K562 (cell line): ENCODE measurements at regions not wholly inside any gene's neighbourhood (a gene's known extent, or its start where the extent isn't known, plus 50 kb on each side); places are given as distances from the start of the nearest gene placed in this dataset.

ENCODE experiments used
- ATAC-seq: fragments of 200-7000 bp; cut with Tn5 transposase; 3 replicates; pipeline ENCODE4 v1.9.1; 2020; ENCODE audit warnings: moderate library complexity
- BruUV-seq: library from RNA; stranded (reverse); fragments of 400-500 nt; replicated peaks from 2 replicates; lab custom pipeline; 2021; lab: Mats Ljungman, UMichigan
- CTCF ChIA-PET: fragments of 300-600 bp; formaldehyde crosslinking; extraction: SDS; loops from one replicate; lab custom pipeline; 2021; ENCODE audit warnings: low intra/inter-chr PET ratio; lab: Yijun Ruan, JAX
- POLR2A ChIA-PET: fragments of 300-600, 350-650 bp; sonication (Branson Sonifier 250); formaldehyde crosslinking; extraction: SDS; loops from one replicate; lab custom pipeline; 2021; ENCODE audit warnings: antibody characterized with exemption, inconsistent platforms; lab: Yijun Ruan, JAX
- DNase-seq, 4 experiments: peaks; one replicate each; pipeline versions ENCODE4 v3.0.0 to v3.0.0-alpha.2; 2011 to 2018; ENCODE audit warnings: low spot score in 3 of 4, mixed read lengths in 3 of 4; ENCODE audit errors: extremely low read depth in 1 of 4
- FAIRE-seq: peaks from 2 replicates; lab custom pipeline; 2011; peaks lifted over from hg19 to GRCh38; lab: Jason Lieb, UNC
- H2AFZ ChIP-seq: 2 replicates; pipeline ENCODE4 v1.6.0; 2011; ENCODE audit warnings: low read depth, low read length, control low read depth, inconsistent platforms
- H3K27ac ChIP-seq: fragments of 200-600 bp; 3 replicates; pipeline ENCODE4 v1.8.0; 2011; ENCODE audit warnings: low read depth, mild to moderate bottlenecking, control low read depth, inconsistent platforms, low read length, moderate library complexity, mixed read lengths; ENCODE audit errors: extremely low read depth
- H3K27me3 ChIP-seq, 2 experiments: fragments of 300-600 bp in 1 of 2; 2 replicates in 1 of 2; 3 replicates in 1 of 2; pipeline versions ENCODE4 v1.6.0 to v1.8.0; 2011; ENCODE audit warnings: inconsistent platforms in 2 of 2, low read length in 2 of 2, mild to moderate bottlenecking in 1 of 2, mixed read lengths in 1 of 2, moderate library complexity in 1 of 2; ENCODE audit not compliant: control insufficient read depth in 2 of 2, insufficient read depth in 2 of 2
- H3K36me3 ChIP-seq: fragments of 300-600 bp; 3 replicates; pipeline ENCODE4 v1.8.0; 2011; ENCODE audit warnings: mild to moderate bottlenecking, low read length, inconsistent platforms; ENCODE audit not compliant: control insufficient read depth, insufficient read depth
- H3K4me1 ChIP-seq, 2 experiments: fragments of 200-600 bp in 1 of 2; replicated peaks in 1 of 2; 2 replicates in 1 of 2; 3 replicates in 1 of 2; pipeline versions ENCODE4 v1.5.1 to v1.8.0; 2011; ENCODE audit warnings: inconsistent platforms in 2 of 2, low read length in 2 of 2, mild to moderate bottlenecking in 1 of 2, mixed read lengths in 1 of 2, moderate library complexity in 1 of 2; ENCODE audit not compliant: control insufficient read depth in 2 of 2, insufficient read depth in 2 of 2
- H3K4me2 ChIP-seq: 2 replicates; pipeline ENCODE4 v1.6.1; 2011; ENCODE audit warnings: low read length, control low read depth, inconsistent platforms, mixed read lengths; ENCODE audit not compliant: insufficient read depth
- H3K4me3 ChIP-seq: fragments of 200-600 bp; sonication (generic), shearing (Covaris generic); 2 replicates; pipeline ENCODE4 v1.5.1; 2016; ENCODE audit warnings: control low read depth, inconsistent platforms
- H3K79me2 ChIP-seq: fragments of 200-600 bp; 3 replicates; pipeline ENCODE4 v1.8.0; 2011; ENCODE audit warnings: low read length, inconsistent platforms; ENCODE audit not compliant: control insufficient read depth, insufficient read depth
- H3K9ac ChIP-seq, 2 experiments: 2 replicates each; pipeline versions ENCODE4 v1.6.0 to v1.6.1; 2011; ENCODE audit warnings: low read depth in 2 of 2, low read length in 2 of 2, control low read depth in 1 of 2, inconsistent platforms in 1 of 2, mild to moderate bottlenecking in 1 of 2, mixed read lengths in 1 of 2; ENCODE audit not compliant: insufficient read depth in 1 of 2
- H3K9me1 ChIP-seq: one replicate; pipeline ENCODE4 v1.6.0; 2011; ENCODE audit warnings: inconsistent platforms, mild to moderate bottlenecking, low read length, moderate library complexity; ENCODE audit not compliant: control insufficient read depth, insufficient read depth
- H3K9me3 ChIP-seq: replicated peaks from 2 replicates; pipeline ENCODE4 v1.5.1; 2011; ENCODE audit warnings: low read depth, low read length, inconsistent platforms; ENCODE audit not compliant: control insufficient read depth, insufficient read depth
- H4K20me1 ChIP-seq: replicated peaks from 2 replicates; pipeline ENCODE4 v1.6.1; 2011; ENCODE audit warnings: low read length, inconsistent platforms, mixed read lengths; ENCODE audit not compliant: control insufficient read depth, insufficient read depth
- AFF1 ChIP-seq, 2 experiments: fragments of 450-650 bp; IDR thresholded peaks; 2 replicates each; pipeline ENCODE4 v1.6.1; 2018; ENCODE audit warnings: mild to moderate bottlenecking in 2 of 2, low read depth in 1 of 2; ENCODE audit not compliant: partially characterized antibody in 2 of 2
- ATF2 ChIP-seq: sonication (generic); formaldehyde crosslinking; IDR thresholded peaks from 2 replicates; pipeline ENCODE4 v1.8.1; 2022; ENCODE audit warnings: missing genetic modification reagents
- BCL6 ChIP-seq: fragments of 250-450 bp; sonication (Bioruptor Pico); IDR thresholded peaks from 2 replicates; pipeline ENCODE4 v1.4.0; 2020
- BRF2 ChIP-seq: IDR thresholded peaks from 3 replicates; pipeline ENCODE4 v1.6.1; 2011; ENCODE audit warnings: borderline replicate concordance, mild to moderate bottlenecking; ENCODE audit not compliant: insufficient read length, insufficient read depth
- CAMTA2 ChIP-seq: fragments of 250-450 bp; sonication (Bioruptor Pico); conservative IDR thresholded peaks from 2 replicates; pipeline ENCODE4 v1.5.1; 2022
- CCAR2 ChIP-seq: fragments of 200-400 bp; formaldehyde crosslinking; IDR thresholded peaks from 2 replicates; pipeline ENCODE4 v1.6.1; 2017; ENCODE audit warnings: mild to moderate bottlenecking, low read depth, low read length
- EP400 ChIP-seq: fragments of 450-650 bp; IDR thresholded peaks from 2 replicates; pipeline ENCODE4 v1.6.1; 2017; ENCODE audit warnings: antibody characterized with exemption, mild to moderate bottlenecking, moderate library complexity
- IRF2 ChIP-seq: sonication (generic); formaldehyde crosslinking; IDR thresholded peaks from 2 replicates; pipeline ENCODE4 v1.8.1; 2022; ENCODE audit warnings: mild to moderate bottlenecking, missing genetic modification reagents
- KDM2B ChIP-seq: fragments of 250-450 bp; sonication (Bioruptor Pico); IDR thresholded peaks from 2 replicates; pipeline ENCODE4 v1.8.0; 2021; ENCODE audit warnings: mild to moderate bottlenecking, moderate library complexity
- KDM4B ChIP-seq, 2 experiments: fragments of 450-650 bp in 1 of 2; sonication (generic) in 1 of 2; IDR thresholded peaks; 2 replicates each; pipeline ENCODE4 v1.6.1; 2016 to 2017; ENCODE audit warnings: borderline replicate concordance in 2 of 2, antibody characterized with exemption in 1 of 2, low read depth in 1 of 2, mild to moderate bottlenecking in 1 of 2
- KLF1 ChIP-seq: fragments of 450-650 bp; IDR thresholded peaks from 2 replicates; pipeline ENCODE4 v1.6.1; 2016; ENCODE audit warnings: missing genetic modification characterization, missing compliant biosample characterization
- NR2C2 ChIP-seq, 2 experiments: fragments of 200-800 bp in 1 of 2; sonication (Bioruptor generic) in 1 of 2; sonication (generic) in 1 of 2; formaldehyde crosslinking in 1 of 2; IDR thresholded peaks; 2 replicates each; pipeline versions ENCODE4 v1.6.1 to v1.8.0; 2016 to 2022; ENCODE audit warnings: mild to moderate bottlenecking in 1 of 2, missing compliant biosample characterization in 1 of 2, missing genetic modification characterization in 1 of 2, missing genetic modification reagents in 1 of 2
- OTX1 ChIP-seq: fragments of 450-650 bp; formaldehyde crosslinking; IDR thresholded peaks from 2 replicates; pipeline ENCODE4 v1.4.0; 2022; ENCODE audit warnings: mild to moderate bottlenecking
- SRF ChIP-seq, 2 experiments: fragments of 250-450, 450-650 bp in 1 of 2; sonication (Bioruptor Pico) in 1 of 2; sonication (generic) in 1 of 2; formaldehyde crosslinking; IDR thresholded peaks; 2 replicates each; pipeline versions ENCODE4 v1.5.0 to v1.5.1; 2020 to 2022; ENCODE audit warnings: mild to moderate bottlenecking in 1 of 2, missing genetic modification reagents in 1 of 2
- TCF3 ChIP-seq: sonication (generic); formaldehyde crosslinking; IDR thresholded peaks from 2 replicates; pipeline ENCODE4 v1.4.0; 2020; ENCODE audit warnings: mild to moderate bottlenecking, missing genetic modification reagents
- ZNF274 ChIP-seq: IDR thresholded peaks from 2 replicates; pipeline ENCODE4 v1.6.1; 2011; ENCODE audit warnings: low read depth, mild to moderate bottlenecking, low read length, moderate library complexity, borderline replicate concordance
- ZNF431 ChIP-seq: sonication (generic); formaldehyde crosslinking; IDR thresholded peaks from 2 replicates; pipeline ENCODE4 v1.8.0; 2022; ENCODE audit warnings: mild to moderate bottlenecking, missing genetic modification reagents
- ZNF79 ChIP-seq: fragments of 250-450 bp; sonication (Bioruptor Pico); IDR thresholded peaks from 2 replicates; pipeline ENCODE4 v1.4.0; 2020; ENCODE audit warnings: low read depth, mild to moderate bottlenecking, moderate library complexity
- WGBS: fragments of 100-300 bp; shearing (Covaris generic); methylation state at CpG from one replicate; pipeline ENCODE4 v1.1.6; 2016; ENCODE audit warnings: low coverage, mixed read lengths; ENCODE audit not compliant: insufficient coverage; ENCODE audit errors: missing lambda C conversion rate; 5-methylcytosine and 5-hydroxymethylcytosine counted together
- in situ Hi-C: fragments of 300-500 bp; cut with MboI; formaldehyde crosslinking; loops from 4 replicates; pipeline ENCODE4 v1.15.0; 2018; ENCODE audit warnings: inconsistent platforms, mixed read lengths
- intact Hi-C: fragments of 100-400 bp; cut with micrococcal nuclease; formaldehyde crosslinking; loops from 2 replicates; pipeline ENCODE4 v1.14.2; 2022

- POLR2A ChIA-PET: no interaction called here
- H3K36me3 ChIP-seq: no peaks in the 10 kb centered on the region
- BruUV-seq: no TSS peak
- TF ChIP-seq CCAR2 (no peak), OTX1 (no peak), BCL6 (CRISPR knock-in tag) (no peak), KDM4B (IDR thresholded peaks at IDR 0.05; ENCODE audit: borderline replicate concordance in 2 of 2, low read depth in 1 of 2) (no peak), ZNF431 (no peak), ZNF274 (no peak), BRF2 (no peak), SRF (CRISPR knock-in tag; IDR thresholded peaks at IDR 0.05) (no peak), KLF1 (tag) (no peak), TCF3 (CRISPR knock-in tag) (no peak), IRF2 (CRISPR knock-in tag) (no peak), ZNF79 (CRISPR knock-in tag) (no peak), AFF1 (IDR thresholded peaks at IDR 0.05; ENCODE audit: low read depth in 1 of 2, partially characterized antibody in 2 of 2) (no peak), KDM2B (CRISPR knock-in tag) (no peak), EP400 (no peak), NR2C2 (CRISPR knock-in tag; IDR thresholded peaks at IDR 0.05) (no peak), NR2C2 (tag; IDR thresholded peaks at IDR 0.05) (no peak), ATF2 (no peak), CAMTA2 (CRISPR knock-in tag) (no peak)
Observed at GRCh38 chr4:156635051-156635450, 336.5 kb downstream of the PDGFC start.

More at GRCh38 chr4:156635051-156635450, 336.5 kb downstream of the PDGFC start:
- Histone ChIP-seq H3K4me3 (no peak overlapping the region), H4K20me1 (no peaks in the 10 kb centered on the region), H3K9ac (no peak overlapping the region), H3K79me2 (no peaks in the 10 kb centered on the region), H3K27me3 (no peaks in the 10 kb centered on the region), H3K4me1 (no peaks in the 10 kb centered on the region), H3K9me3 (no peaks in the 10 kb centered on the region), H3K27ac (no peak overlapping the region), H3K4me2 (no peak overlapping the region), H3K9me1 (no peaks in the 10 kb centered on the region), H2AFZ (no peak overlapping the region)
- intact Hi-C loops: no loop called here
- no peak for ATAC-seq
- no peak for DNase-seq
- CTCF ChIA-PET: no interaction called here
- in situ Hi-C loops: no loop called here
- FAIRE-seq: no peak
- WGBS: 0% methylated on average over 1 of the region's 1 CpG
